Testis (tissue), 2 donors: ENCODE measurements at regions not wholly inside any gene's neighbourhood (a gene's known extent, or its start where the extent isn't known, plus 50 kb on each side); places are given as distances from the start of the nearest gene placed in this dataset.

Experiments used
- DNase-seq: peaks from one replicate; pipeline ENCODE4 v3.0.0-alpha.2; 2019
- H3K27ac ChIP-seq, 2 donors: fragments of 200-600 bp; sonication (generic); one replicate each; pipeline ENCODE4 v1.5.1; 2019
- H3K27me3 ChIP-seq: fragments of 200-600 bp; sonication (generic); one replicate; pipeline ENCODE4 v1.5.1; 2019
- H3K36me3 ChIP-seq: fragments of 200-600 bp; sonication (generic); one replicate; pipeline ENCODE4 v1.5.1; 2017; ENCODE audit warnings: low read depth; ENCODE audit errors: missing control alignments
- H3K4me1 ChIP-seq: fragments of 200-600 bp; sonication (generic); one replicate; pipeline ENCODE4 v1.5.1; 2019
- H3K4me3 ChIP-seq, 2 donors: fragments of 200-600 bp; sonication (generic); one replicate each; pipeline ENCODE4 v1.5.1; 2017 to 2019
- H3K9me3 ChIP-seq: fragments of 200-600 bp; sonication (generic); one replicate; pipeline ENCODE4 v1.5.1; 2017
- POLR2A ChIP-seq: fragments of 450-650 bp; IDR thresholded peaks from one replicate; pipeline ENCODE4 v1.6.1; 2017; ENCODE audit warnings: antibody characterized with exemption, mild to moderate bottlenecking, moderate library complexity
- WGBS, 2 donors: methylation state at CpG; one replicate each; pipeline ENCODE4 v1.1.5; 2018; 5-methylcytosine and 5-hydroxymethylcytosine counted together
- intact Hi-C: fragments of 100-400 bp; cut with DNase I; formaldehyde crosslinking; loops from one replicate; pipeline ENCODE4 v1.15.1; 2023; ENCODE audit warnings: low total_unique reads
- TF ChIP-seq, protein P1 (sequence below), 3 experiments: fragments of 450-650 bp in 2 of 3; fragments of 200-600 bp in 1 of 3; sonication (generic) in 1 of 3; IDR thresholded peaks; one replicate each; pipeline ENCODE4 v1.5.1; 2016 to 2019; ENCODE audit warnings: antibody characterized with exemption in 3 of 3, mild to moderate bottlenecking in 2 of 3, moderate library complexity in 1 of 3

GRCh38 chr3:118102737-118103136 is 931.9 kb downstream of the IGSF11 start:
- no peak for TF ChIP-seq POLR2A
- TF ChIP-seq, protein P1, sequence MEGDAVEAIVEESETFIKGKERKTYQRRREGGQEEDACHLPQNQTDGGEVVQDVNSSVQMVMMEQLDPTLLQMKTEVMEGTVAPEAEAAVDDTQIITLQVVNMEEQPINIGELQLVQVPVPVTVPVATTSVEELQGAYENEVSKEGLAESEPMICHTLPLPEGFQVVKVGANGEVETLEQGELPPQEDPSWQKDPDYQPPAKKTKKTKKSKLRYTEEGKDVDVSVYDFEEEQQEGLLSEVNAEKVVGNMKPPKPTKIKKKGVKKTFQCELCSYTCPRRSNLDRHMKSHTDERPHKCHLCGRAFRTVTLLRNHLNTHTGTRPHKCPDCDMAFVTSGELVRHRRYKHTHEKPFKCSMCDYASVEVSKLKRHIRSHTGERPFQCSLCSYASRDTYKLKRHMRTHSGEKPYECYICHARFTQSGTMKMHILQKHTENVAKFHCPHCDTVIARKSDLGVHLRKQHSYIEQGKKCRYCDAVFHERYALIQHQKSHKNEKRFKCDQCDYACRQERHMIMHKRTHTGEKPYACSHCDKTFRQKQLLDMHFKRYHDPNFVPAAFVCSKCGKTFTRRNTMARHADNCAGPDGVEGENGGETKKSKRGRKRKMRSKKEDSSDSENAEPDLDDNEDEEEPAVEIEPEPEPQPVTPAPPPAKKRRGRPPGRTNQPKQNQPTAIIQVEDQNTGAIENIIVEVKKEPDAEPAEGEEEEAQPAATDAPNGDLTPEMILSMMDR (IDR thresholded peaks at IDR 0.05) = no peak
- H3K4me1 ChIP-seq = no peaks in the 10 kb centered on the region
- H3K27me3 ChIP-seq = no peaks in the 10 kb centered on the region
- H3K36me3 ChIP-seq = no peaks in the 10 kb centered on the region
- no peak overlapping the region for H3K27ac ChIP-seq
- no peak for DNase-seq
- intact Hi-C loops = no loop called here
- no peaks in the 10 kb centered on the region for H3K9me3 ChIP-seq
- H3K4me3 ChIP-seq = no peak overlapping the region
- 86 to 89% methylated on average over 2 of the region's 2 CpGs for WGBS, 2 donors

DNA sequence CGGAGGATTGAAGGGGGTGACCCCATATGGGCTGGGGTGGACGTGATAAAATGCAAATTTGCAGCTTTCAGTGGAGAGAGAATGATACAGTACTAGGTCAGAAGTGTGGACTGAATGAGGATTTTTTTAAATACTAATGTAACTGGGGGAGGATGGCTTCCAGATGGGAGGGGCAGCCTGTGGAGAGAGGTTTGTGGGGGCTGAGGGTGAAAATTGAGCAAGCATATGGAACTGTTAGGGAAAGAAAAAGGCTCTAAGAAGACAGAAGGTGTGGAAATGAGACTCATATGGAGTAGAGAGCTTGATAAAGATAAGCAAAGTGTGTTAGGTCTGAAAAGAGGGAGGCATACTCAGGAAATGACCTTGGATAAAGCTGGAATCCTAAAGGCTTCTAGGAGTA is 926.4 kb downstream of the IGSF11 start:
- WGBS, 2 donors = 17% methylated on average over 2 of the region's 2 CpGs
- Histone ChIP-seq H3K4me1 (no peaks in the 10 kb centered on the region), H3K27ac (no peak overlapping the region), H3K4me3 (no peak overlapping the region), H3K27me3 (no peaks in the 10 kb centered on the region), H3K9me3 (no peaks in the 10 kb centered on the region), H3K36me3 (no peaks in the 10 kb centered on the region)
- intact Hi-C loops = no loop called here
- DNase-seq = no peak
- TF ChIP-seq, protein P1 (IDR thresholded peaks at IDR 0.05) = no peak
- TF ChIP-seq POLR2A = no peak

DNA sequence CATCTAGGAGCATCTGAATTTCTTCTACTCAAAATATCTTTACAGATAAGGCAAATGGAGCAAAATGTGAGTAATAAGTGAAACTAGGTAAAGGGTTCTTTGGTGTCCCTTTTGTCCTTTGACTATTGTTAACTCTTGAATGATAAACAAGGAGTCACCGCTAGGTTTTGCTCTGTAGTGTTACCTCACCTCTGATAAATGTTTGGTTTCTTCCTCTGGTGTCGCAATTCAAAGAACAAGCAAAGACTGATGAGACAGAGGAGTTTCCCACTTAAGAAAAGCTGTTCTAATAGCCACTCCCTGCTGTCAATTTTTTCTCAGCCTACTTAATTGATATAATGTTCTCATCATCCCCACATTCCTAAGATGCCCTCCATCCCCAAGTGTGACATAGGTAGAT is 925.9 kb downstream of the IGSF11 start:
- WGBS, 2 donors = 64 to 65% methylated on average over 2 of the region's 2 CpGs
- no peak for DNase-seq
- Histone ChIP-seq H3K36me3 (no peaks in the 10 kb centered on the region), H3K9me3 (no peaks in the 10 kb centered on the region), H3K4me1 (no peaks in the 10 kb centered on the region), H3K27me3 (no peaks in the 10 kb centered on the region), H3K27ac (no peak overlapping the region), H3K4me3 (no peak overlapping the region)
- TF ChIP-seq, protein P1 (IDR thresholded peaks at IDR 0.05) = no peak
- no peak for TF ChIP-seq POLR2A
- intact Hi-C loops = no loop called here

GRCh38 chr3:118110211-118110610 is 924.4 kb downstream of the IGSF11 start:
- Histone ChIP-seq H3K27ac (no peak overlapping the region), H3K4me3 (no peak overlapping the region), H3K27me3 (no peaks in the 10 kb centered on the region), H3K36me3 (no peaks in the 10 kb centered on the region), H3K4me1 (no peaks in the 10 kb centered on the region), H3K9me3 (no peaks in the 10 kb centered on the region)
- TF ChIP-seq, protein P1 (IDR thresholded peaks at IDR 0.05) = no peak
- no peak for TF ChIP-seq POLR2A
- no peak for DNase-seq
- 86 to 94% methylated on average over 6 of the region's 6 CpGs for whole genome bisulfite sequencing, 2 donors
- intact Hi-C loops = no loop called here

- no peak for DNase-seq
- 58% methylated on average over 3 of the region's 3 CpGs for WGBS, 2 donors
- intact Hi-C loops = no loop called here
- Histone ChIP-seq H3K4me1 (no peaks in the 10 kb centered on the region), H3K36me3 (no peaks in the 10 kb centered on the region), H3K27me3 (no peaks in the 10 kb centered on the region), H3K9me3 (no peaks in the 10 kb centered on the region), H3K4me3 (no peak overlapping the region), H3K27ac (no peak overlapping the region)
- TF ChIP-seq, protein P1 (IDR thresholded peaks at IDR 0.05) = no peak
- TF ChIP-seq POLR2A = no peak
Observed at GRCh38 chr3:118116991-118117390, 917.7 kb downstream of the IGSF11 start.
